ENCODE measurements at regions not wholly inside any gene's neighbourhood (a gene's known extent, or its start where the extent isn't known, plus 50 kb on each side); places are given as distances from the start of the nearest gene placed in this dataset.
"Not testable (repeated sequence)": the region's sequence is repeated elsewhere in the genome, so short reads cannot be mapped to it uniquely, and the experiment has no call there.

- no peak for DNase-seq (ENCODE audit: low spot score)
Observed at GRCh38 chr5:105685884-105686283, 1984.9 kb downstream of the EFNA5 start.

- no peak for DNase-seq (ENCODE audit: low spot score)
Observed at GRCh38 chr5:105684799-105685198, 1985.9 kb downstream of the EFNA5 start.

GRCh38 chr5:105680858-105681475 lies 1989.8 kb downstream of the EFNA5 start:
- DNase-seq (ENCODE audit: low spot score), result no peak

GRCh38 chr5:105677291-105677690 lies 1993.4 kb downstream of the EFNA5 start:
- no peak for DNase-seq (ENCODE audit: low spot score)

- no peak for DNase-seq (ENCODE audit: low spot score)
Observed at GRCh38 chr5:105670596-105670995, 2000.1 kb downstream of the EFNA5 start.

- no peak for DNase-seq (ENCODE audit: low spot score)
Observed at GRCh38 chr5:105663671-105664070, 2007.1 kb downstream of the EFNA5 start.

GRCh38 chr5:105659396-105659795 lies 2011.3 kb downstream of the EFNA5 start:
- DNase-seq (ENCODE audit: low spot score), result no peak

- DNase-seq (ENCODE audit: low spot score), result no peak
Observed at GRCh38 chr5:105640328-105640727, 2030.4 kb downstream of the EFNA5 start.

GRCh38 chr5:105639511-105639910 lies 2031.2 kb downstream of the EFNA5 start:
- DNase-seq (ENCODE audit: low spot score), result no peak

GRCh38 chr5:105639068-105639467 lies 2031.7 kb downstream of the EFNA5 start:
- DNase-seq (ENCODE audit: low spot score), result no peak

- no peak for DNase-seq (ENCODE audit: low spot score)
Observed at GRCh38 chr5:105638437-105638836, 2032.3 kb downstream of the EFNA5 start.

GRCh38 chr5:105632043-105632442 lies 2038.7 kb downstream of the EFNA5 start:
- DNase-seq (ENCODE audit: low spot score), result no peak

GRCh38 chr5:105630803-105631202 lies 2039.9 kb downstream of the EFNA5 start:
- no peak for DNase-seq (ENCODE audit: low spot score)

GRCh38 chr5:105619725-105620124 lies 2051.0 kb downstream of the EFNA5 start:
- no peak for DNase-seq (ENCODE audit: low spot score)

GRCh38 chr5:105617436-105618215 lies 2053.1 kb downstream of the EFNA5 start:
- DNase-seq (ENCODE audit: low spot score), result no peak

GRCh38 chr5:105616599-105616998 lies 2054.0 kb upstream of the NUDT12 start:
- DNase-seq (ENCODE audit: low spot score), result no peak

- DNase-seq (ENCODE audit: low spot score), result not testable (repeated sequence)
Observed at GRCh38 chr5:105602406-105602805, 2039.8 kb upstream of the NUDT12 start.

- no peak for DNase-seq (ENCODE audit: low spot score)
Observed at GRCh38 chr5:105593011-105593760, 2030.6 kb upstream of the NUDT12 start.

GRCh38 chr5:105587963-105588662 lies 2025.5 kb upstream of the NUDT12 start:
- DNase-seq (ENCODE audit: low spot score), result no peak

GRCh38 chr5:105581988-105582690 lies 2019.5 kb upstream of the NUDT12 start:
- DNase-seq (ENCODE audit: low spot score), result no peak

GRCh38 chr5:105573575-105573974 lies 2011.0 kb upstream of the NUDT12 start:
- no peak for DNase-seq (ENCODE audit: low spot score)

- DNase-seq (ENCODE audit: low spot score), result no peak
Observed at GRCh38 chr5:105565531-105565930, 2002.9 kb upstream of the NUDT12 start.

All from AG08395 (cell line).